Mucosa of descending colon (tissue), 3 donors: ENCODE measurements at regions not wholly inside any gene's neighbourhood (a gene's known extent, or its start where the extent isn't known, plus 50 kb on each side); places are given as distances from the start of the nearest gene placed in this dataset.

Experiments used
- ATAC-seq: fragments of 200-7000 bp; cut with Tn5 transposase; one replicate; pipeline ENCODE4 v1.9.1; 2020; ENCODE audit warnings: mild to moderate bottlenecking, moderate library complexity
- DNase-seq, 3 donors: peaks; one replicate each; pipeline ENCODE4 v3.0.0-alpha.2; 2020
- H3K36me3 ChIP-seq: fragments of 200-600 bp; one replicate; pipeline ENCODE4 v1.8.0; 2021; ENCODE audit warnings: low read depth, mild to moderate bottlenecking
- H3K4me1 ChIP-seq: fragments of 200-600 bp; one replicate; pipeline ENCODE4 v1.8.0; 2021; ENCODE audit warnings: low read depth, mild to moderate bottlenecking
- H3K4me3 ChIP-seq: fragments of 200-600 bp; one replicate; pipeline ENCODE4 v1.8.0; 2021; ENCODE audit warnings: mild to moderate bottlenecking
- H3K9me3 ChIP-seq: fragments of 200-600 bp; one replicate; pipeline ENCODE4 v1.8.0; 2021; ENCODE audit warnings: mild to moderate bottlenecking
- CTCF ChIP-seq: fragments of 200-600 bp; IDR thresholded peaks from one replicate; pipeline ENCODE4 v1.8.0; 2022; ENCODE audit warnings: antibody characterized with exemption, mild to moderate bottlenecking
- intact Hi-C, 2 donors: fragments of 100-400 bp; cut with DNase I in 1 of 2; cut with micrococcal nuclease in 1 of 2; formaldehyde crosslinking; loops; one replicate each; pipeline versions ENCODE4 v1.11.0 to v1.11.1; 2022; cut with DNase I, micrococcal nuclease
- donor health status: DM: no; HTN: no; CAD: no; lungs with moderate emphysema.
- donor health status: DM: no; HTN: no; CAD: no.
- donor health status: DM: no; HTN: yes; CAD: no.

- H3K4me1 ChIP-seq = no peaks in the 10 kb centered on the region
- H3K36me3 ChIP-seq = no peaks in the 10 kb centered on the region
- intact Hi-C loops = no loop called here
- no peaks in the 10 kb centered on the region for H3K9me3 ChIP-seq
- DNase-seq (no peak), ATAC-seq (no peak)
- TF ChIP-seq CTCF = no peak
- H3K4me3 ChIP-seq = no peak overlapping the region
Measured at GRCh38 chr2:238967031-238967977, 119.4 kb downstream of the TWIST2 start.

DNA sequence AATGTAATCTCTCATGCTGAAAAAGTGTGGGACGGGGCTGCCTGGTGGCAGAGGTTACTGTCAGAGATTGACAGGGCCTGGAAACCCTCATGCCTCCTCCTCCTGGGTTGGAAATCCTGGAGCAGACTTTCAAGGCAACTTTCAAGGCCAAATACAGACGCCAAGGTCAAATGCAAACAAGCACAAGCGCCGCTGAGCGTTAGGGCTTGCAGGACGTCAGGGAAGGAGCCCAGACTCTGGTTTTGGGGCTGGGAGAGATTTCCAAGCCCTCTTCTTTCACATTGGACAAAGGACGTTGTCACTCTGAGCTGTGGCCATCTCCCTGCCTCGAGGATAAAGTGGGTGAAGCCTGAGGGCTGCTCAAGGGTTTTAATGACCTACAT lies 120.1 kb downstream of the TWIST2 start:
- intact Hi-C loops = no loop called here

DNA sequence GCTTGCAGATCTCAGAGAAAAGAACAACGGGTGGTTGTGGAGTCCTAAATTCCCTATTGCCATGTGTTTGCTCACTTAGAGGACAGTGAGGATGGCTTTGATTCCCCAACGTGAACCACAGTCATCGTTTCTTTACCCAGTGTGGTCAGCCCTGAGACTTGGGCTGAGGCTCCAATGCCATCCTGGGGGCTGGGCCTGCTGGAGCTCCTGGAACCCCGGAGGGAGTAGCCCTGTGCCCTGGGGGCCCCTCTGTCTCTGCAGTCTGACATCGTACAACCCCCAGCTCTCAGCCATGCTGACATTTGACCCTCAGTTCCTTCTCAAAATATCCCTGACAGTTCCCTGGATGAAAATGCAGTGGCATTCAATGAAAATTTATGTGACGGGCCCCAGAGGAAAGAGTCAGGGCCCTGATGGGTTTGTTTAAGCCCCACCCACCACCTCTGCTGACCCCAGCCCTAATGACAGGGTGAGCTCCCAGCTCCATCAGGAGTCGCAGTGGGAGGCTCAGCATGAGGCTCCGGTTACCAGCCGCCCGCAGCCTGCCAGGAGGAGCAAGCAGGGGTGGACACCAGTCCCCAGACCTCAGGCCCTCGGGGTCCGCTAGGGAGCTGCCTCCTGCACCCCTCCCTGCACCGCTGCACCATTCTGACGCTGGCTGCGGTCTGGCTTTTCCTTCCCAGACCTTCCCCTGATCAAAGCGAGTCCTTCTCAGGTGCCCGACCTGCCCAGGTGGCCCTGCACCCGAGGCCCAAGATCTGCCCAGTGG lies 120.9 kb downstream of the TWIST2 start:
- H3K36me3 ChIP-seq = no peaks in the 10 kb centered on the region
- H3K4me3 ChIP-seq = no peak overlapping the region
- DNase-seq (no peak), ATAC-seq (no peak)
- H3K9me3 ChIP-seq = no peaks in the 10 kb centered on the region
- no peaks in the 10 kb centered on the region for H3K4me1 ChIP-seq
- intact Hi-C loops = no loop called here
- TF ChIP-seq CTCF = no peak

More for the DNA sequence above, 120.1 kb downstream of the TWIST2 start:
- no peak for TF ChIP-seq CTCF
- H3K9me3 ChIP-seq = no peaks in the 10 kb centered on the region
- H3K4me1 ChIP-seq = no peaks in the 10 kb centered on the region
- DNase-seq (no peak), ATAC-seq (no peak)
- no peak overlapping the region for H3K4me3 ChIP-seq
- no peaks in the 10 kb centered on the region for H3K36me3 ChIP-seq

- intact Hi-C loops = no loop called here
- TF ChIP-seq CTCF = no peak
- DNase-seq (no peak), ATAC-seq (no peak)
- Histone ChIP-seq H3K4me1 (no peaks in the 10 kb centered on the region), H3K9me3 (no peaks in the 10 kb centered on the region), H3K36me3 (no peaks in the 10 kb centered on the region), H3K4me3 (no peak overlapping the region)
Measured at GRCh38 chr2:238969857-238970256, 122.0 kb downstream of the TWIST2 start.

GRCh38 chr2:238970553-238971081 lies 122.7 kb downstream of the TWIST2 start:
- peak; percentile 98 for TF ChIP-seq CTCF
- Histone ChIP-seq H3K4me1 (no peaks in the 10 kb centered on the region), H3K36me3 (no peaks in the 10 kb centered on the region), H3K9me3 (no peaks in the 10 kb centered on the region), H3K4me3 (no peak overlapping the region)
- ATAC-seq (peak; percentile 89), DNase-seq (peak in 2 of 3 donors; percentile 55 to 65)
- intact Hi-C loops = no loop called here
